SU-DHL-6 (cell line): ENCODE measurements at regions not wholly inside any gene's neighbourhood (a gene's known extent, or its start where the extent isn't known, plus 50 kb on each side); places are given as distances from the start of the nearest gene placed in this dataset.

Source experiments
- H2AFZ ChIP-seq: fragments of 200-600 bp; sonication (generic); 2 replicates; pipeline ENCODE4 v1.6.1; 2014; ENCODE audit warnings: low read depth, mild to moderate bottlenecking, moderate library complexity, mixed read lengths, antibody characterized with exemption, low read length; ENCODE audit not compliant: severe bottlenecking
- H3F3A ChIP-seq: fragments of 200-600 bp; shearing (Covaris generic); 2 replicates; pipeline ENCODE4 v1.6.0; 2016; ENCODE audit warnings: antibody characterized with exemption, mild to moderate bottlenecking; ENCODE audit not compliant: insufficient read depth
- H3K27ac ChIP-seq: fragments of 200-600 bp; sonication (generic); 2 replicates; pipeline ENCODE4 v1.5.1; 2016; ENCODE audit warnings: low read depth, mild to moderate bottlenecking, low read length, moderate library complexity, mixed read lengths
- H3K27me3 ChIP-seq: fragments of 200-600 bp; sonication (generic), shearing (Covaris generic); 2 replicates; pipeline ENCODE4 v1.6.0; 2014; ENCODE audit warnings: mild to moderate bottlenecking, low read length
- H3K36me3 ChIP-seq: fragments of 200-600 bp; sonication (generic); 2 replicates; pipeline ENCODE4 v1.6.1; 2014; ENCODE audit warnings: mild to moderate bottlenecking, low read length, mixed read lengths
- H3K4me2 ChIP-seq: fragments of 300-600, 200-600 bp; shearing (Covaris generic), sonication (generic); 2 replicates; pipeline ENCODE4 v1.6.0; 2014; ENCODE audit warnings: low read length, low read depth, mild to moderate bottlenecking; ENCODE audit not compliant: poor library complexity, severe bottlenecking
- H3K4me3 ChIP-seq: fragments of 200-600 bp; sonication (generic); 2 replicates; pipeline ENCODE4 v1.5.1; 2014; ENCODE audit warnings: antibody characterized with exemption, low read length, mild to moderate bottlenecking, mixed read lengths; ENCODE audit not compliant: insufficient read depth, poor library complexity, severe bottlenecking
- H3K79me2 ChIP-seq: fragments of 200-600 bp; sonication (generic); 2 replicates; pipeline ENCODE4 v1.6.1; 2014; ENCODE audit warnings: mild to moderate bottlenecking, low read length, moderate library complexity; ENCODE audit not compliant: insufficient read depth
- H3K9ac ChIP-seq: fragments of 200-600 bp; sonication (generic); 2 replicates; pipeline ENCODE4 v1.7.0; 2014; ENCODE audit warnings: mild to moderate bottlenecking, low read length
- H3K9me2 ChIP-seq: fragments of 200-600 bp; sonication (generic); replicated peaks from 2 replicates; pipeline ENCODE4 v1.6.1; 2014; ENCODE audit warnings: low read length; ENCODE audit not compliant: insufficient read depth
- H3K9me3 ChIP-seq: fragments of 200-600 bp; sonication (generic); 2 replicates; pipeline ENCODE4 v1.6.1; 2014; ENCODE audit warnings: low read length, mixed read lengths; ENCODE audit not compliant: insufficient read depth
- H4K20me1 ChIP-seq: fragments of 200-600 bp; sonication (generic); 2 replicates; pipeline ENCODE4 v1.6.1; 2014; ENCODE audit warnings: low read depth, mild to moderate bottlenecking, antibody characterized with exemption, low read length, moderate library complexity, mixed read lengths
- EZH2phosphoT487 ChIP-seq: fragments of 200-600 bp; sonication (generic), shearing (Covaris generic); conservative IDR thresholded peaks from 2 replicates; pipeline ENCODE4 v1.6.1; 2018; ENCODE audit warnings: mild to moderate bottlenecking, antibody characterized with exemption, low read length, moderate library complexity, mixed read lengths
- TF ChIP-seq, protein P1 (sequence below): fragments of 200-600 bp; sonication (generic); IDR thresholded peaks from one replicate; pipeline ENCODE4 v1.5.1; 2017; ENCODE audit warnings: antibody characterized with exemption, mild to moderate bottlenecking, low read length, moderate library complexity; ENCODE audit not compliant: insufficient read depth, poor library complexity, severe bottlenecking

DNA sequence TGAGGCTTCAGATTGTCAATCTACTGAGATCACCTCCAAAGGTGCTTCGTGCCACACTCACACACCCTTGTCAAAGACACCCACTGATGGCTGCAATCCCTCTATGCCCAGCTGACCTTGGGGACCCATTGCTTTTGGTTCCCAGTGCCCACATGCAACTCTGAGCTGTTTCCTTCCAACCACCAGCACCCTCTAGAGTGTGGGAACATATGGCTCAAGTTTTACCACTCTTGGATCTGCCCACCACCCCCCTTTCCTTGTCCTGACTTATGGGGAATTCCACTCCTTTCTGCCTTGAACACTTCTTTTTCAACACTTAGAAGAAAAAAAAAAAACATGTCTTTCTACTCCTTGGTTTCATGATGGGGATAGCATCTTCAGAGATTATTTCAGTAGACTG, 360.2 kb downstream of the ENC1 start:
- no peaks in the 10 kb centered on the region for H3K9me2 ChIP-seq
- no peaks in the 10 kb centered on the region for H3K9me3 ChIP-seq
- no peaks in the 10 kb centered on the region for H3K27me3 ChIP-seq
- H2AFZ ChIP-seq = no peak overlapping the region
- H3F3A ChIP-seq = no peaks in the 10 kb centered on the region
- H3K9ac ChIP-seq = no peak overlapping the region
- H3K4me2 ChIP-seq = no peak overlapping the region
- H4K20me1 ChIP-seq = no peaks in the 10 kb centered on the region
- no peaks in the 10 kb centered on the region for H3K36me3 ChIP-seq
- TF ChIP-seq, protein P1, sequence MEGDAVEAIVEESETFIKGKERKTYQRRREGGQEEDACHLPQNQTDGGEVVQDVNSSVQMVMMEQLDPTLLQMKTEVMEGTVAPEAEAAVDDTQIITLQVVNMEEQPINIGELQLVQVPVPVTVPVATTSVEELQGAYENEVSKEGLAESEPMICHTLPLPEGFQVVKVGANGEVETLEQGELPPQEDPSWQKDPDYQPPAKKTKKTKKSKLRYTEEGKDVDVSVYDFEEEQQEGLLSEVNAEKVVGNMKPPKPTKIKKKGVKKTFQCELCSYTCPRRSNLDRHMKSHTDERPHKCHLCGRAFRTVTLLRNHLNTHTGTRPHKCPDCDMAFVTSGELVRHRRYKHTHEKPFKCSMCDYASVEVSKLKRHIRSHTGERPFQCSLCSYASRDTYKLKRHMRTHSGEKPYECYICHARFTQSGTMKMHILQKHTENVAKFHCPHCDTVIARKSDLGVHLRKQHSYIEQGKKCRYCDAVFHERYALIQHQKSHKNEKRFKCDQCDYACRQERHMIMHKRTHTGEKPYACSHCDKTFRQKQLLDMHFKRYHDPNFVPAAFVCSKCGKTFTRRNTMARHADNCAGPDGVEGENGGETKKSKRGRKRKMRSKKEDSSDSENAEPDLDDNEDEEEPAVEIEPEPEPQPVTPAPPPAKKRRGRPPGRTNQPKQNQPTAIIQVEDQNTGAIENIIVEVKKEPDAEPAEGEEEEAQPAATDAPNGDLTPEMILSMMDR = no peak
- no peak for TF ChIP-seq EZH2phosphoT487
- no peak overlapping the region for H3K4me3 ChIP-seq
- H3K79me2 ChIP-seq = no peaks in the 10 kb centered on the region
- no peak overlapping the region for H3K27ac ChIP-seq

GRCh38 chr5:74279244-74279643, 361.3 kb downstream of the ENC1 start:
- Histone ChIP-seq H4K20me1 (no peaks in the 10 kb centered on the region), H3K27me3 (no peaks in the 10 kb centered on the region), H3K9ac (no peak overlapping the region), H3K4me2 (no peak overlapping the region), H2AFZ (no peak overlapping the region), H3K79me2 (no peaks in the 10 kb centered on the region), H3F3A (no peaks in the 10 kb centered on the region), H3K4me3 (no peak overlapping the region), H3K27ac (no peak overlapping the region), H3K9me2 (no peaks in the 10 kb centered on the region), H3K36me3 (no peaks in the 10 kb centered on the region), H3K9me3 (no peaks in the 10 kb centered on the region)
- no peak for TF ChIP-seq EZH2phosphoT487
- TF ChIP-seq, protein P1 = no peak

- H3K9me3 ChIP-seq = no peaks in the 10 kb centered on the region
- no peaks in the 10 kb centered on the region for H3K9me2 ChIP-seq
Measured at GRCh38 chr5:74277418-74277817, 363.1 kb downstream of the ENC1 start.

More at GRCh38 chr5:74277418-74277817, 363.1 kb downstream of the ENC1 start:
- H3K27ac ChIP-seq = no peak overlapping the region
- no peaks in the 10 kb centered on the region for H3F3A ChIP-seq
- no peak overlapping the region for H3K4me2 ChIP-seq
- no peak overlapping the region for H3K9ac ChIP-seq
- no peak overlapping the region for H2AFZ ChIP-seq
- no peaks in the 10 kb centered on the region for H3K27me3 ChIP-seq
- no peaks in the 10 kb centered on the region for H4K20me1 ChIP-seq
- no peak overlapping the region for H3K4me3 ChIP-seq
- H3K79me2 ChIP-seq = no peaks in the 10 kb centered on the region
- TF ChIP-seq, protein P1 = no peak
- no peaks in the 10 kb centered on the region for H3K36me3 ChIP-seq
